ENCODE measurements at regions not wholly inside any gene's neighbourhood (a gene's known extent, or its start where the extent isn't known, plus 50 kb on each side); places are given as distances from the start of the nearest gene placed in this dataset.

DNA sequence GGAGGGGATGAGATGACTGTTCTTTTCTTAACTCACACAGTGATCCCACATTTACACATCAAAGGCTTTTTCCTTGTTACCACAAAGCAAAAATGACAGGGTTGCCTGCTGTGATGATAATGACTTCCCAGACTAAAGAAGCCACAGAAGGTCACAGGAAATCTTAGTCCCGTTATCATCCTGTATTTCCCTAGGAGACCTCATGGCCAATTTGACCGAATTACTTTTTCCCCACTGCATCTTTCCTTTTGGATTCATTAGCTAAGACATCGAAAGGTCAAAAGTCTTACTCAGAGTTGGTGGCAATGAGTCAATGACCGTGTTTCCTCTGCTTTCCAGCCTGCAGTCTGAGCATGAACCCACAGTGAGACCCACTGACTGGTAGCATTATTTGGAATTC, 130.1 kb upstream of the INHBA start:
- DNase-seq (ENCODE audit: low spot score): no peak

DNA sequence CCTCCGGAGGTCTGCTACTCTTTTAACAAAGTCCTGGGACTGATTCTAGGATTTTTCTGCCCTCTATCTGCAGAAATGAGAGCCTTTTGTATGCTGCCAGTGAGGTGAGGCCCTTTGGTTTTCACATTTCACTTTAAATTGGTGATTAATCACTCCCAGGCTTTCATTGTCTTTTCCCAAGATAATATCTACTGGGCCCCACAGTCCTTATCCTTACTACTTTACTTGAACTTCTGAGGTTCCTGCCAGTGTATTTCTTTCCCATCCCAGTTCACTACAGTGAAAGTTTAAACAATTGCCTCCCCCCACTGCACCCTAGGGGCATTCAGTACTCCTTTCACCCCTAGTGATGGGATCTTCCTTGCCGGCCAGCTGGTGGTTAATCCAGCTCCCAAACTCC, 127.4 kb upstream of the INHBA start:
- no peak for DNase-seq (ENCODE audit: low spot score)

DNA sequence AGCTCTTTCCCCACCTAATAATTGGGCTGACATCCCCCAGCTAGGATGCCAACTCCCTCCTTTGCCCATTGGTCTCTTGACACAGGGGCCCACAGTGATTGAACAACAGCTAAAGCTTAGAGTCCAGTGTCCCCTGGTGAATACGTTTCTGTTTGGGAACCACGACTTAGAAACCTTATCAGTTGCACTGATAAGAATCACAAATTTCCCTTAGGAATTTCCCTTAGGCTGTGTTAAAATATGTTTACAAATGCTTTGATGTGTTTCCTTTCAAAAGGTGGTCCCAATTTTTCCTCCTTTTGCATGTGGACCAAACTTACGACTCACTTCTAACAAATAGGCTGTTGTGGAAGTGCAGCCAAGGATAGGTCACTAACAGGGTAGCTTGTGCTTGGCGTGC, 126.0 kb upstream of the INHBA start:
- DNase-seq (ENCODE audit: low spot score): no peak

DNA sequence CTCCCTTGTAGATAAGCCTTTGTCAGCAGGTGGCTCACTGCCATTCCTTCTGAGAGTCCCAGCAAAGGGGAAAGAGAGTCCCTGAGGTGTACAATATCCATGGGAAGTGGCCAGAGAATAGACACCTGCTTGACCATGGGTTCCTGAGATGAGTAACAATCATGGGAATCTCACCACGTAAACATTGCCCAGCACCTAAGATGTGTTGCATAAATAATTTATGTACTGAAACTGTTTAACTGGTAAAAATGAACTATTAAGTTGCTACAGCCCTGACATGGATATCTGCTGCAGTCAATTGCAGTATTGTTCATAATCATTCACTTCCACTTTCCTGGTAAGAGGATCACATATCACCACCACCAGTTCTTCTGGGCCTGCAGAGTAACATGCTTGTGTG, 123.8 kb upstream of the INHBA start:
- no peak for DNase-seq (ENCODE audit: low spot score)

DNA sequence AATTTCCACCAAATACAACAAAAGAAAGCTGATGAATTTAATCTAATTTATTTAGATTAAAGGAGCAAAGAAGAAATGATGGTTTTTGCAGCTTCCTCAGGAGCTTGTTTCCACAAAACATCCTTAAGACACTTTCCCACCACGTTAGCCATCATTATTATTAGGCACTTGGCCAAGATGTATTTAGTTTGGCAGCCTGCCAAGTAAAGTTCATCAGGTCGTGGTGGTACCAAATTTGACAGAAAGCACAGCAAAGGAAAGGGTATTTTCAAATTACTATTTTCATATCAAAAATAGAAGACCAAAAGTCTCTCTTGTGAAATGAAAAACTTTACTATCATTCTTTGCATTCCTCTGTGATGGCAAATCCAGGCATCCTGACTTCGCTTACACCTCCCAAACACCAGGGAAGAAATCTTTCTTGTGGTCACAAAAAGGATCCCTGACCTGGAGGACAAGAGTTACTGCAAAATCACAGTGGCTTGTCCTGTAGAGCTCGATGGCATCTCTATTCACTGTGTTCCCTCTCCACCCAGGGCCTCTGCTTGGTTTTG, 123.1 kb upstream of the INHBA start:
- DNase-seq (ENCODE audit: low spot score): no peak

DNA sequence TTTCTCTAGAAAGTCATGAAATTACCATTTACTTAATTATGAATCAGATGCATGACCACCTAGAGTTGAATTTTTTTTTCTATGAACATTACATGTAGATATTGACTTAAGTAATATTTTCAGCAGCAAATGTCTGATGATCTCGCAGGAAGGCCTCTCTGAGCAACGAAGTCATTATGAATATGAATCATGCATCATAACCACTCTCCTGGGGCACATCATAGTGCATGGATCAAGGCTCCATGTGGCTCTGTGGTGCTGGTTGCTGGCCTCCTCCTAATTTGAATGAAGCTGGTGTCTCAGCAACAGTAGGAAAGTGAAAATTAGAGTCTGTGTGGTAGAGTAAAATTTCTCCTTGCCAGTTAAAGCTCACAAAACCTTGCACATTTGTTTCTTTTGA, 121.4 kb upstream of the INHBA start:
- DNase-seq (ENCODE audit: low spot score): no peak

DNA sequence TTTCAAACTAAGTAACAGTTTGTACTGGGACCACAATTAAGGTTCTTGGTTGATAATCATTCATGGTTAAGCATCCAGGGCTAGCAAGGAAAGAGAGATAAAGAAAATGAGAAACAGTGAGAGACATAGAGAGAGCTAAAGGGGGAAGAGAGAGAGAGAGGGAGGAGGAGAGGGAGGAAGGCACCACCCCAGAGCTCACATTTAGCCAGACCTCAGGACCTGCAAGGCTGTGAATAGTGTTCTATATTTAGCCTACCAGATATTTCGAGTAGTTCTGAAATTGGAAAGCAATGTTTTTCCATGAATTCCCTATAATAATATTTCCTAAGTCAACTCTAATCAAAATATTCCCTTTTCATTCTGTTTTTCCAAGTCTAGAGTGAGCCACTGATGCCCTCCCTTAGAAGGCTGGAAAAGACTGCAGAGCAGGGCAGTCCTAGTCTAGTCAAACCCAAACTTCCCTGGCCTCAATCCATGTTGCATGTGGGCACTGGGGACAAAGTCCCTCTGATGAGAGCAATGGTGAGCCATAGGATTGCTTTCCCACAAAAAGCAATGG, 119.4 kb upstream of the INHBA start:
- no peak for DNase-seq (ENCODE audit: low spot score)

DNA sequence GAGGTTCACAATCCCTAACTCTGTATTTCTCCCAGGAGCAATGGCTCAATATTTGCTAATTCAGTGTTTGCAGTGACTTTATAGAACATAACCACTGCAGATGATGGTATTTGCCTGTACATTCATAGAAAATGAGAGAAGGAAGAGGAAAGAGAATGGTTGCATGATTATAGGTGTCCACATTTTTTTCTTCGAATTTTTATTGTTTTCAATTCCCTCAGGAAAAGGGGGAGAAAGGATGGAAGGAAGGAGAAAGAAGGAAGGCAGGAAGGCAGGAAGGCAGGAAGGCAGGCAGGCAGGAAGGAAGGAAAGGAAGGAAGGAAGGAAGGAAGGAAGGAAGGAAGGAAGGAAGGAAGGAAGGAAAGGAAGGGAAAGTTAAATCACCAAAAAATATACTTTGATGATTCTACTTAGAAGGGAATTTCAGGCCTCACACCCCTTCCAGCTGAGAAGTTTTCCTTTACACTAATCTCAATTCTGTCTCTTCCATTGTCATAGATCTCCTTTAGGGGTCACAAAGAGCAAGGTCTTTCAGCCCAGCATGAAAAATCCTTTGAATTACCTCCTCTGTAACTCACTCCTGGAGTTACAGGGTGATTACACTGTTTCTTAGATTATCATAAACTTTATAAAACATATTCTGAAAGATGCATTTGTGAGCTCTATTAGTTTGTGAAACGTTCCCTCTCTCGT, 118.8 kb upstream of the INHBA start:
- no peak for DNase-seq (ENCODE audit: low spot score)

DNA sequence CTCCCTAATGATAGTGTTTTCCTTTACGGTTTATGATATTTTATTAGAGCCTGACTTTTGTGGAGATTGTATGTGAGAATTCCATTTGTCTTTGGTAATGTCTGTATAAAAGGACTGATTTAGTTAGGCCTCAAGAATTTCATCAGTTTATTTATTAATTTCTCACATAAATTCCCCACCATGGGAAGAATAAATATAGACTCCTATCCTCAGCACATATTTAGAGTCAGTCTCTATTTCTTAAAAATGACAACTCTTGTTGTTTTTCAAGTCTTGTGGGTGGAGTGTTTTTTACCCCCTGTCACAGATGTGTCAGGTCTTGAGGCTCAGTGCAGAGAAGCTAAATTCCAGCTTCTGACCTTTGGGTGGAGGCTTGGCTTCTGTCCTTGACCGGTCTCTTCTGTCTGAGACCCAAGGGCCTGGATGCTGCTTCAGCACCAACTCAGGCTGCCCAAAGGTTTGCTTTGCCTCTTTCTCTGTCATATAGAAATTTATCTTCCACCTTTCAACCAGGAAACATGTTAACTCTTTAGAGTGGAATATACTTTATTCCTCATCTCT, 117.3 kb upstream of the INHBA start:
- no peak for DNase-seq (ENCODE audit: low spot score)

DNA sequence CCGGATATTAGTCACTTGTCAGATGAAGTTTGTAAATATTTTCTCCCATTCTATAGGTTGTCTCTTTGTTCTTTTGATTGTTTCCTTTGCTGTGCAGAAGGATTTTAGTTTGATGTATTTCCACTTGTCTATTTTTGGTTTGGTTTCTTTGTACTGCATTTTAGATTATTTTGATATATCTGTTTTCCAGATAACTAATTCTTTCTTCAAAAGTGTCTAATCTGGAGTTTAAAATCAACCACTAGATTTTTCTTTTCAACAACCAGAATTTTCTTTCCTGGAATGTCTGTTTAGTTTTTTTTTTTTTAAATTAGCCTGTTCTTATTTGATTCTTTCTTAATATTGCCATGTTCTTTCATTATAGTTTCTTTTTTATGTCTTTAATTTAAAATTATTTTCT, 116.8 kb upstream of the INHBA start:
- no peak for DNase-seq (ENCODE audit: low spot score)

DNA sequence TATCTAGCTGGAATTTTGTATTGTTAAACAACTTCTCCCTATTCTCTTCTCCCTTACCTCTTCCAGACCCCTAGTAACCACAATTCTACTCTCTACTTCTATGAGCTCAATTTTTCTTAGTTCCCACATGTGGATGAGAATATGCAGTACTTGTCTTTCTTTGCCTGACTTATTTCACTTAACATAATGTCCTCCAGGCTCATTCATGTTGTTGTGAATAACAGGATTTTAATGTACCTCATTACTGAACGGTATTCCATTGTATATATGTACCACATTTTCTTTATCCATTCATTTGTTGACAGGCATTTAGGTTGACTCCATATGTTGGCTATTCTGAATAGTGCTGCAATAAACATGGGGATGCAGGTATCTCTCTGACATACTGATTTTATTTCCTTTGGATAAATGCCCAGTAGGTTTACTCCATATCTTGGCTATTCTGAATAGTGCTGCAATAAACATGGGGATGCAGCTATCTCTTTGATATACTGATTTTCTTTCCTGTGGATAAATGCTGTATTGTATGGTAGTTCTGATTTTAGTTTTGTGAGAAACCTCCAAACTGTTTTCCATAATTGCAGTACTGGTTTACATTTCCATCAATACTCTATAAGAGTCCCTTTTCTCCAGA, 116.0 kb upstream of the INHBA start:
- no peak for DNase-seq (ENCODE audit: low spot score)

DNA sequence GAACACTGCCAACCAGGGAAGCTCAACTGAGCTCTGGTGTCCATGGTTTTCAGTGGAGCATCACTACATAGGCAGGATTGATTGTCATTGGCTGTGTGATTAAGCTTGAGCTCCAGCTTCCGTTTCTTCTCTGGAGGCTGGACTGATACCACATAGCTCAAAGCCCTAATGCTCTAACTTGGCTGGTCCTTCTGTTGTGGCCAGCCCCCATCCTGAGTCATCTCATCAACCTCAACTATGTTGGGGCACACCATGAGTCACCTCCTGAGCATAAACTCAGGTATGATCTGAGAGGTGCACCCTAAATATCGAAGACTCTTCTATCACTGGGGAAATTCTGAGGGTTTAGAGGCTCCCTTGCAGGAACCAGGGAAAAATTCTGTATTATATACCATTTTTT, 114.5 kb upstream of the INHBA start:
- DNase-seq (ENCODE audit: low spot score): no peak

DNA sequence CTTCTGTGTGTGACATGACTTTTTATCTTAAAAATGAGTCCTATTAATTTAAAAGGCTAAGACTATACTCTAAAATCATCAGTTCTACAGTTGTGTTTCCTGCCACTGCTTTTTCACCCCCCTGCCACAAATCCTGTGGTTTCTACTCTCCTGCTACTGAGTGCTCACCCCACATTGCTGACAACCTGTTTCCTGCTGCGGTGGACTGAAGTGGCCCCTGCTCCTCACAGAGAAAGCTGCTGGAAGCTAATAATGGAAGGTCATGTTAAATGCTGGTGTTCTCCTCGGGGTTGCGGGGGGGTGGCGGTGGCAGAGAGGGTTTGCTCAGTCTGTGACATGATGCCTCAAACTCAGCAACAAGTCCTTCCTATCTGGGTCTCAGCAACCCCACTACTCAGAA, 113.2 kb upstream of the INHBA start:
- DNase-seq (ENCODE audit: low spot score): peak; percentile 8

DNA sequence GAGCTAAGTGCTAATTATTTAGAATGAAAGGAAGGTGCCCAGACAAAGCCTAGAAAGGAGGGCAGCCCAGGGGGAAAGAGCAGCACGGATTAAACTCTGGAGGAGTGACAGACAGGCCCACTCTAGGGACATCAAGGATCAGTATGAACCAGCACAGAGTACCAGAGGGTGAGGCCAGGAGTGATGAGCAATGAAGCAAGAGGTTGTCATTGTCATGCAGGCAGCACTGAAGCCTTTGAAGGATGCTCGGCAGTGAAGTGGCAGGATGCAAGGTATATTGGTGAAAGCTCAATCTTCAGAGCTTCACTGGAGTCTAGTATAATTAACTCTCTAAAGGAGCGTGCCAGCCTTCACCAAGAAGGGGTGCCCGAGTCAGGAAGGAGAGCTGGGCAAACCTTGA, 112.0 kb upstream of the INHBA start:
- DNase-seq (ENCODE audit: low spot score): no peak

DNA sequence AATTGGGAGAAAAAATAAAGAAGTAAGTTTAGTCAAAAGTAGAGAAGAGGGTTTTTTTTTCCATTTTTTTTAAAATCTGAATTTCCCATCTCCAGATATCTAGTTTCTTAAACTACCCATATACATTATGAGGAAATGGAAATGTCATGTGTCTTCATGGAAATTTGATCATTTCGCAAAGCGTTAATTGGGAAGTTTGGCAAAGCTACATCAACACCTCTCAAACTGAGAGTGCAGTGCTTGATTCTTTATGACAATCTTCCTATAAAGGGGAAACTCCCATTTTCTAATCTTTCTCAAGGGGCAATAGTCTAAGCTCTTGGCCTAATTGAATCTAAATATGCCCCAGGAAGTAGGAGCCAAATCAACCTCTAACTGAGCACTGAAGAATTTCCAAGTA, 110.4 kb upstream of the INHBA start:
- no peak for DNase-seq (ENCODE audit: low spot score)

DNA sequence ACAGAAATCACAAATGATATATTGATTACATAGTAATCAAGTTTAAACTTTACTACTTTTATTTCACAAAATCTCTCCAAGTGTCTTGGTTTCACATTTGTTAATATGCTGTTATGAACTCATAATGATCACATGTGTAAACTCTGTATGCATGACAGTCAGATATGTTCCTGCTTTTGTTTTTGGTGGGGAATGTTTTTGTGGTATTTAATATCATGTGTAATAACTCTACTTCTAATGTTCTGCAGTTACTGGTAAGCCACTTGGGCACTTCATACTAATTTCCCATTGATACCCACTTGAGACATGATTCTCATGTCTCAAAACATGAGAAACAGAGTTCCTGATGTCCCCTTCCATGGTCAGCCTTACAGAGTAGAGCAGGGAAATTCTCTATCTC, 109.1 kb upstream of the INHBA start:
- no peak for DNase-seq (ENCODE audit: low spot score)

DNA sequence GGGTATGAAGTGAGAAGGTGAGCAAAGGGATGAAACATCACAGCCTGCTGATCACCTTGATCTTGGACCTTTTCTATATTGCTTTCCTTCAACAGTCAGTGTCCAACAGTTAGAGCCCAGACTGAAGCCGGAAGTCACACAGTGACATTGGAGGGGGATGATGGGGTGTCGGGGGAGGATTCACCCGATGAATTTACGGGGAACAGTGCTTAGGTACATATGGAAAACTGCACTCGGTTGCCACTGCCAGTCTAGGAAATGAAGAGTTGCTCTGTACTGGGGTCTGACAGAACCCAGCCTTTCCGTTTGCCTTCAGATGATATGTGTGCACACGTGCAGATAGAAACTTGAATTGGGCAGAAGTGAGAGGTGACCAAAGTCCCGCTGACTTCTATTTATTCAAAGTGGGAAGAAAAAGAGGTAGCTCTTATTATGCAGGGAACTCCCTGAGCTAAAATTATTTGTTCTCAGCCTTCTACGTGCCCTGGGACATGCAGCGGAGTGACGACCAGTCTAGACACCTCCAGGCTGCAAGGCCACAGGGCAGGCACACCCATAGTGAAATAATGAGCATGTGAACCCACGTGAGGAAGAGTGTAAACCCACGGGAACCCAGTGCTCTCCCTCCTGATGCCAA, 107.2 kb upstream of the INHBA start:
- DNase-seq (ENCODE audit: low spot score): no peak

DNA sequence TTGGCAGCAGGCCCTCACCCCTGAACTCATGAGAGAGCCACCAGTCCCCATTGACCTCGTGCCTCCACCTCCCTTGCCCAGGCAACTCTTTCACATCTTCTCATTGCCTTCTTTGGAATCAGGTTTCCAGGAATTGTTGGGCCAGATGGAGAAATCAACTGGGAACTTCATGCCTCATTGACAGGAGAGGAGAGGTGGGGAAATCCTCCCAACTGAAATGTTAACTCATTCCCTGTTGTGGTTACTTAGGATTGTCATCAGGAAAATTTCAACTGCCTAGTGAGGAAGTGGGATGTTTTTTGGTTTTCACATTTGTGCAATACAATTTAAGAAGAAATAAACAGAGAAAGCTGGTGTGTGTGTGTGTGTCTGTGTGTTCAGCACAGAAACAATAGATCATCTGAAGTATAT, 106.6 kb upstream of the INHBA start:
- no peak for DNase-seq (ENCODE audit: low spot score)

DNA sequence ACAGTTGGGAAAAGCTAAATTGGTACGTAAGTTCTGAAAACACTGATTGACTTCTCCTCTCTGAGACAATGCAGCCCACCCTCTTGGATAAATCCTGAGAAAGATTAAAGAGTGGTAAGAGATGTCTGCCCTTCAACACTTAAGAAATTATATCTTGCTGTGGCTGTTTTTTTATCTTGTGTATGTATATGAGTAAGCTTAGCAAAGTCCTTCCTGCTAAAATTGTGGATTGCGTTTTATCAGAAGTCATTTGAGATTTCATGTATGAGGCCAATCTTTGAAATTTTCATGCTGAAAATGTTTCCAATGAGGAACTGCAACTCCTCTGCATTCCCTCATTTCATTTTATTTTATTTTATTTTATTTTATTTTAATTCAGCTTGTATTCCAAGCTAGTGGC, 106.2 kb upstream of the INHBA start:
- no peak for DNase-seq (ENCODE audit: low spot score)

DNA sequence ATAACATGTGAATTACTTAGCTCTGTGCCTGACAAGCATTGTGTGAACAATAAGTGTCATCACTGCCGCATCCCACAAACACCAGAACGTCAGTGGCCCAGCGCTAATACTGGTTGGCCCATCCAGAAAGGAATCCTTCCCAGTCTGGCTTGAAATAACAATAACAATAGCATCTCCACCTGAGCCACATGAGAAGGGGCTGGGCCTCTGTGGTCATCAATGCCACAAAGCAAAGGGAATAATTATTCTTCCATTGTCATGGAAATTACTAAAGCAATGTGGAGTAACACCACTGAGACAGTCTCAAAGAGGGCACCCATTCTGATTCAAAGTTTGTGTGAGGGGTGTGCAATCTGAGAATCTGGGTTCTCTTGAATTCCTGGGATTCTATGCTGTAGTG, 105.7 kb upstream of the INHBA start:
- no peak for DNase-seq (ENCODE audit: low spot score)

DNA sequence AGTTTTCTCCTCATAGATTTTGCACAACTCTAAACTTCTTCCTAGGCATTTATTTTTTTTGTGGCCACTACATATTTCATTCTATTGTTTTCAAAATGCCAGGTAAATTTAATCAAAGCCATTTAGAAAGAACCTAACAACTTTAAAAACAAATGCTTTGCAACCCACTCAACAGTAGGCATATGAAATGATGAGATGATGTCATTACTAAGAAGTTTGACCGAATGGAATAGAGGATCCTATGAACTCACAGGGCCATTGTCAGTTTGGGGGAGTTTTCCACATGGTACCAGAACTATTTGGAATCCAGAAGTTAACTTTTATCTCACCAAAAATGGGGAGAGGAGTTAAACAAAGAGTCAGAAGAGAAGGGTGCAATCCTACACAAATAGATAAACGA, 100.7 kb upstream of the INHBA start:
- no peak for DNase-seq (ENCODE audit: low spot score)

DNA sequence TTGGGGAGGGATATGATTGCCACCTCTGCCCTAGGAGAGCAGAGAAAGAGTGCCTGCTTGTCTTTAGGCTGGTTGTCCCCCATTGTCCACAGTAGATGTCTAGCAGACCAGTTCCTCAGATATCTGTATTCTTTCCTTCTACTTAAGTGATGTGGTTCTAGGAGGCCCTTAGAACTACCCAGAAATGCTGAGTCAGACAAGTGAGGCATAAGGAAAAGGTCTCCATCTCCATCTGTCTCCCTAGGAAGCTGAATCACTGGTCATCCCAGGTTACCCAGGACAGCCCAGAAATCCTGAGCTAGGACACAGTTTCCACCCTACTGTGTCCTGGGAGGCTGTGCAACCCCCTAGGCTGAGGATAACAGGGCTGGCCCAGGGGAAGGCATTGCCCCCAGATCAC, 93.4 kb upstream of the INHBA start:
- DNase-seq (ENCODE audit: low spot score): no peak

All from putamen (tissue), 1 donor.